Peyer's patch (tissue), 4 donors: ENCODE measurements at regions not wholly inside any gene's neighbourhood (a gene's known extent, or its start where the extent isn't known, plus 50 kb on each side); places are given as distances from the start of the nearest gene placed in this dataset.

ENCODE experiments used
- POLR2A ChIP-seq, 2 donors: fragments of 450-650 bp; IDR thresholded peaks; one replicate each; pipeline ENCODE4 v1.5.1; 2017; ENCODE audit warnings: antibody characterized with exemption in 2 of 2, mild to moderate bottlenecking in 2 of 2, moderate library complexity in 2 of 2
- TF ChIP-seq, protein P1 (sequence below), 6 experiments: fragments of 450-650 bp in 4 of 6; fragments of 200-600 bp in 2 of 6; sonication (generic) in 1 of 6; IDR thresholded peaks; one replicate each; pipeline ENCODE4 v1.5.1; 2017 to 2019; ENCODE audit warnings: antibody characterized with exemption in 6 of 6, mild to moderate bottlenecking in 3 of 6, moderate library complexity in 1 of 6

DNA sequence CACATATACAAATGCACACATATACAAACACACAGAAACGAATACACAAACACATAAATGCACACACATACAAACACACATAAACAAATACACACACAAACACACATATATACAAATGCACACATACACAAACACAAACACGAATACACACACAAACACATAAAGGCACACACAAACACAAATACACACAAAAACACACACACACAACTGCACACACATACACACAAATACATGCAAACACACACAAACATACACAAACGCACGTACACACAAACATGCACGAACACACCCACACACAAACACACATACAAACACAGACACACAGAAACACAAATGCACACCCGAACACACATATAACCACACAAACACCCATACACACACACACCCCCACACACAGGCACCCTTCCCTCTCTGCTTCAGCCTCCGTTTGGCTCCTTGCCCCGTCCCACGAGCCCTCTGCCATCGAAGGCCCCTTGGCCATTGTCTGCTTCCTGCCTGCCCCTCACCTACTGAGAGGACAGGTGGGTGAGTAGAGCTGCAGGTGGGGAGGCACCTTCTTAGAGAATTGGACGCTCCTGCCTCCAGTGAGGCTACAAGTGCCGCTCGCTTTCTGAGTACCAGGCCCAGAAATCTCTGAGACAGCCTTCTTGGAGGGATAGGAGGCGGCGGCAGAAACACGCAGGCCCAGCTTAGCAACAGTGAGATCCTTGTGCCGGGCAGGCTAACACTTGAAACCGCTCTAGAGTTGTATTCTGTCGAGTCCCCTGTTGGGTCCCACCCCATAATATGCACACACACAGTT, 331.2 kb downstream of the FOXL1 start:
- no peak for TF ChIP-seq POLR2A (IDR thresholded peaks at IDR 0.05)
- TF ChIP-seq, protein P1, sequence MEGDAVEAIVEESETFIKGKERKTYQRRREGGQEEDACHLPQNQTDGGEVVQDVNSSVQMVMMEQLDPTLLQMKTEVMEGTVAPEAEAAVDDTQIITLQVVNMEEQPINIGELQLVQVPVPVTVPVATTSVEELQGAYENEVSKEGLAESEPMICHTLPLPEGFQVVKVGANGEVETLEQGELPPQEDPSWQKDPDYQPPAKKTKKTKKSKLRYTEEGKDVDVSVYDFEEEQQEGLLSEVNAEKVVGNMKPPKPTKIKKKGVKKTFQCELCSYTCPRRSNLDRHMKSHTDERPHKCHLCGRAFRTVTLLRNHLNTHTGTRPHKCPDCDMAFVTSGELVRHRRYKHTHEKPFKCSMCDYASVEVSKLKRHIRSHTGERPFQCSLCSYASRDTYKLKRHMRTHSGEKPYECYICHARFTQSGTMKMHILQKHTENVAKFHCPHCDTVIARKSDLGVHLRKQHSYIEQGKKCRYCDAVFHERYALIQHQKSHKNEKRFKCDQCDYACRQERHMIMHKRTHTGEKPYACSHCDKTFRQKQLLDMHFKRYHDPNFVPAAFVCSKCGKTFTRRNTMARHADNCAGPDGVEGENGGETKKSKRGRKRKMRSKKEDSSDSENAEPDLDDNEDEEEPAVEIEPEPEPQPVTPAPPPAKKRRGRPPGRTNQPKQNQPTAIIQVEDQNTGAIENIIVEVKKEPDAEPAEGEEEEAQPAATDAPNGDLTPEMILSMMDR (IDR thresholded peaks at IDR 0.05) = no peak
